HFFc6 (cell line): ENCODE measurements at regions not wholly inside any gene's neighbourhood (a gene's known extent, or its start where the extent isn't known, plus 50 kb on each side); places are given as distances from the start of the nearest gene placed in this dataset.

Source experiments
- DNase-seq: peaks from one replicate; pipeline ENCODE4 v3.0.0-alpha.2; 2018
- H3K27ac Mint-ChIP-seq: 2 replicates; pipeline ENCODE4 v1.8.0; 2020; ENCODE audit warnings: mild to moderate bottlenecking, mixed read lengths
- H3K27me3 Mint-ChIP-seq: 2 replicates; pipeline ENCODE4 v1.8.0; 2021; ENCODE audit warnings: mild to moderate bottlenecking, moderate library complexity, mixed read lengths; ENCODE audit not compliant: insufficient read depth
- H3K36me3 Mint-ChIP-seq: 2 replicates; pipeline ENCODE4 v1.8.0; 2021; ENCODE audit warnings: low read depth, mixed read lengths
- H3K4me1 Mint-ChIP-seq: 2 replicates; pipeline ENCODE4 v1.8.0; 2020; ENCODE audit warnings: low read depth, mixed read lengths
- H3K4me3 Mint-ChIP-seq: 2 replicates; pipeline ENCODE4 v1.8.0; 2020; ENCODE audit warnings: mild to moderate bottlenecking, moderate library complexity, mixed read lengths
- H3K9me3 Mint-ChIP-seq: 2 replicates; pipeline ENCODE4 v1.8.0; 2020; ENCODE audit warnings: mild to moderate bottlenecking, mixed read lengths
- TF ChIP-seq, protein P1 (sequence below): fragments of 200-600 bp; sonication (generic); IDR thresholded peaks from 2 replicates; pipeline ENCODE4 v1.5.0; 2021; ENCODE audit warnings: antibody characterized with exemption, mild to moderate bottlenecking

DNA sequence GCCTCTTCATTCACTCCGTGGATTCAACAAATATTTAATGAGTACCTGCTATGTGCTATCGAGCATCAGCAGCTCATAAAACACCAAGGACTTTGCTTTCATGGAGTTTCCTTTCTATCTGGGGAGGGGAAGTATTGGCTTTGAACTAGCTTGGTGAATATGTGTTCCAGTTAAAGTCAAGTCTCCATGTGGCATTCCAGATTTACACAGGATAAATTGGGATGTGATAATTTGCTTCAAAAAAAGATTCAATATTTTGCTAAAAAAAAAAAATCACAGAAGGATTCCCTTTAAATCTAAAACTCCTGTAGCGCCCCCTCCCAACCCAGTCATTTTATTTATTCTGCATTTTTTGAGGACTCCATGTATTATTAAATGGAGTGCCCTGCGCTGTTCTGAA lies 346.3 kb upstream of the SLC30A5 start:
- no peak for DNase-seq
- H3K27me3 Mint-ChIP-seq: peaks cover 2% of the 10 kb centered on the region
- H3K36me3 Mint-ChIP-seq: no peaks in the 10 kb centered on the region
- no peak overlapping the region for H3K27ac Mint-ChIP-seq
- no peak overlapping the region for H3K4me3 Mint-ChIP-seq
- no peaks in the 10 kb centered on the region; the same call in 1 of the 2 replicates for H3K4me1 Mint-ChIP-seq
- H3K9me3 Mint-ChIP-seq: no peaks in the 10 kb centered on the region
- TF ChIP-seq, protein P1, sequence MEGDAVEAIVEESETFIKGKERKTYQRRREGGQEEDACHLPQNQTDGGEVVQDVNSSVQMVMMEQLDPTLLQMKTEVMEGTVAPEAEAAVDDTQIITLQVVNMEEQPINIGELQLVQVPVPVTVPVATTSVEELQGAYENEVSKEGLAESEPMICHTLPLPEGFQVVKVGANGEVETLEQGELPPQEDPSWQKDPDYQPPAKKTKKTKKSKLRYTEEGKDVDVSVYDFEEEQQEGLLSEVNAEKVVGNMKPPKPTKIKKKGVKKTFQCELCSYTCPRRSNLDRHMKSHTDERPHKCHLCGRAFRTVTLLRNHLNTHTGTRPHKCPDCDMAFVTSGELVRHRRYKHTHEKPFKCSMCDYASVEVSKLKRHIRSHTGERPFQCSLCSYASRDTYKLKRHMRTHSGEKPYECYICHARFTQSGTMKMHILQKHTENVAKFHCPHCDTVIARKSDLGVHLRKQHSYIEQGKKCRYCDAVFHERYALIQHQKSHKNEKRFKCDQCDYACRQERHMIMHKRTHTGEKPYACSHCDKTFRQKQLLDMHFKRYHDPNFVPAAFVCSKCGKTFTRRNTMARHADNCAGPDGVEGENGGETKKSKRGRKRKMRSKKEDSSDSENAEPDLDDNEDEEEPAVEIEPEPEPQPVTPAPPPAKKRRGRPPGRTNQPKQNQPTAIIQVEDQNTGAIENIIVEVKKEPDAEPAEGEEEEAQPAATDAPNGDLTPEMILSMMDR: no peak

DNA sequence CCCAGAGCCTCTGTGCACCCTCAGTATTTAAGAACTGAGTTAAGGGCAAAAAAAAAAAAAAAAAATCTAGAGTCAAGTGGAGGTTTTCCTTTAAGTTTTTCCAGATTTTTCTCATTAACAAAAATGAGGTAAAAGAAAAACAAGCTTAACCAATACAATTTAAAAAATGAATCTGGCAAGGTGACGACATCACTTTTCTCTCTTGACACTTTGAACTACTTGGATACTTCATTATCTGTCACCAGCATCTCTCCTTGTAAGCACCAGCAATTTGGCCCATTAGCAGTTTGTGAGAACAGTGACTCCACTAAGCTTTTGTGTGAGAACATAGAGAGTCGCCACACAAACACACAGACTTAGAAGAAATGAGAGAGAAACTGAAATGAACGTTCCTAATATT lies 345.7 kb upstream of the SLC30A5 start:
- TF ChIP-seq, protein P1: no peak
- H3K9me3 Mint-ChIP-seq: no peaks in the 10 kb centered on the region
- DNase-seq: no peak

DNA sequence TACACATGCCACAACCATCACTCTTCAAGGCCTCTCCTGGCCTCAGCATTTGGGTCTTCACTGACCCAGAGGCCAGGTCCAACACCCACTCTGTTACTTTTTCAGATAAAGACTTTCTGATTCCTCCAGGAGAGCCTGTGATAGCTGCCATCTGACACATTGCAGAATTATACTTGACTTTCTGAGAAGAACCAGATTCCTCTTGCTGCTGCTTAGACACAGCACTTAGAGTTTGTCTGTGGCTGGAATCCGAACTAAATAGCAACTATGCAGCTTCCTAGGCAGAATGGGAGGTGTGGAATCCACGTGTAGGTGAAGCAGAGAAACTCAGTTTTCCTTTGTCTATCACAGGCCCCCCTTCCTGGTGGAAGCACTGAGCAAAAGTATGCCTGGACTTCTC lies 344.7 kb upstream of the SLC30A5 start:
- Mint-ChIP-seq H3K27me3 (peaks cover 2% of the 10 kb centered on the region), H3K4me1 (no peaks in the 10 kb centered on the region; the same call in 1 of the 2 replicates), H3K36me3 (no peaks in the 10 kb centered on the region), H3K27ac (no peak overlapping the region), H3K4me3 (no peak overlapping the region), H3K9me3 (no peaks in the 10 kb centered on the region)
- DNase-seq: no peak
- TF ChIP-seq, protein P1: no peak

More for the DNA sequence above, 345.7 kb upstream of the SLC30A5 start:
- Mint-ChIP-seq H3K27me3 (peaks cover 2% of the 10 kb centered on the region), H3K27ac (no peak overlapping the region), H3K36me3 (no peaks in the 10 kb centered on the region), H3K4me3 (no peak overlapping the region), H3K4me1 (no peaks in the 10 kb centered on the region; the same call in 1 of the 2 replicates)

DNA sequence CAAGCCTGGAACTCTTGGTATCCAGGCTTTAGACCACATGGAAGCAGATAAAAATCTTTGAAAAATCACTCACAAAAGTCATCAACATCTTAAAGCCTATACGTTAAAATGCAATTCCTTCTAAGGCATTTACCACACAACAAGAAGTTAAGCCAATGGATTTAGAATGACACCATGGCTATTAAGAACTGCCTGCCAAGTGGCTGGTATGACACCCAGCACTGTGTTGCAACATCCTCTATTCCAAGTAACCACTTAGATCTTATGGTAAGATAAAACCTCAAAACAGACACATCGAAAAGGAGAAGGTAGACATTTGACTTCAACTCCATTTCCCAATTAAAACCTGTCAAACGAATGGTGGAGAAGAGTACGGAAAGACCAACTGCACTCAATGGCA lies 344.2 kb upstream of the SLC30A5 start:
- Mint-ChIP-seq H3K4me1 (no peaks in the 10 kb centered on the region; the same call in 1 of the 2 replicates), H3K27me3 (peaks cover 2% of the 10 kb centered on the region), H3K4me3 (no peak overlapping the region), H3K27ac (no peak overlapping the region), H3K9me3 (no peaks in the 10 kb centered on the region), H3K36me3 (no peaks in the 10 kb centered on the region)
- DNase-seq: no peak
- TF ChIP-seq, protein P1: no peak

DNA sequence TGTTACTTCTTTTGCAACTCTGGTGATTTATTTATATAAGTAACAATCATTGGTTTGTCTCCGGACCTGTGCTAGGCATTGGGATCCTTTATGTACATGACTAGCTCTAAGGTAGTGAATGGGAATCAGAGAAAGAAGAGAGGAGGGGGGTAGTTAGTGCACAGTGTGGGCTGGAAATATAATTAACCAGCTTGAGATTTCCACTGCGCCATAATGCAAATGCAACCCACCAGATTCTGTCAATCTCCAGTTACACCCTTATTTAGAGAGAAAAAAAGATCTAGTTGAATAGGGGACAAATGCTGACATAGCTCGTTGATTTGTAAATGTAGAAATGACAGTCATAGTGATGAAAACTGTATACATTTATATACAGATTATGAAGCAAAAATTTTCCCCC lies 342.2 kb upstream of the SLC30A5 start:
- Mint-ChIP-seq H3K4me1 (no peaks in the 10 kb centered on the region), H3K27ac (no peak overlapping the region), H3K27me3 (peaks cover 7% of the 10 kb centered on the region), H3K4me3 (no peak overlapping the region), H3K9me3 (no peaks in the 10 kb centered on the region), H3K36me3 (no peaks in the 10 kb centered on the region)
- TF ChIP-seq, protein P1: no peak
- no peak for DNase-seq

DNA sequence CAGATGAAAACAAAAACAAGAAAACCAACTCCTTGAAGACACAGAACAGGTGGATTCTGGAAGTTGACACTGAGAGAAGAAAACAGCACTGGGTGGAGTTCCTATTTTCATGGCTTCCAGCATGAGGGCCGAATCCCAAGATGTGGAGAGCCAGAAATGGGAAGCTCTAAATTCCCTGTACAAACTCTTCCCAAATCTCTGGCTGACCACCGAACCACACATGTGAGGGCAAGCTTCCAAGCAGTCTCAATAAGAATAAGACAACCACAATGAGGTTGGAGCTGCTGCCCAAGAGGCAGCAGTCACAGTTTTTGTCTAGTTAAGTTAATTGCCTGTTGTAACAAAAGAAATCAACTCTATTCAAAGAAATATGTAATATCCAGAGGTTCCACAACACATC lies 339.3 kb upstream of the SLC30A5 start:
- Mint-ChIP-seq H3K4me1 (no peaks in the 10 kb centered on the region), H3K9me3 (no peaks in the 10 kb centered on the region; the same call in 1 of the 2 replicates)

More for the DNA sequence above, 339.3 kb upstream of the SLC30A5 start:
- TF ChIP-seq, protein P1: no peak
- no peak overlapping the region for H3K4me3 Mint-ChIP-seq
- no peak for DNase-seq
- H3K27ac Mint-ChIP-seq: no peak overlapping the region
- no peaks in the 10 kb centered on the region for H3K36me3 Mint-ChIP-seq
- peaks cover 7% of the 10 kb centered on the region; the same call in 1 of the 2 replicates for H3K27me3 Mint-ChIP-seq
